Stimulated activated CD4-positive, alpha-beta T cell treated with anti-CD3 and anti-CD28 coated beads, Interleukin-2, amount 100 ng/mL, for 48 hours (primary cell): ENCODE measurements at regions not wholly inside any gene's neighbourhood (a gene's known extent, or its start where the extent isn't known, plus 50 kb on each side); places are given as distances from the start of the nearest gene placed in this dataset.
"Not testable (repeated sequence)": the region's sequence is repeated elsewhere in the genome, so short reads cannot be mapped to it uniquely, and the experiment has no call there.

ENCODE experiments used
- DNase-seq, 2 donors: peaks; one replicate each; pipeline ENCODE4 v3.0.0-alpha.2; 2020

GRCh38 chr9:75463871-75464270, 375.6 kb downstream of the OSTF1 start:
- DNase-seq = no peak

GRCh38 chr9:75464726-75465125, 376.4 kb downstream of the OSTF1 start:
- no peak for DNase-seq

- DNase-seq = no peak
These were observed 378.8 kb downstream of the OSTF1 start for GRCh38 chr9:75467142-75467541.

- DNase-seq = no peak
These were observed 383.3 kb downstream of the OSTF1 start for GRCh38 chr9:75471549-75472114.

- no peak for DNase-seq
These were observed 394.3 kb downstream of the OSTF1 start for GRCh38 chr9:75482566-75482965.

GRCh38 chr9:75483636-75484035, 395.3 kb downstream of the OSTF1 start:
- no peak for DNase-seq

GRCh38 chr9:75487856-75488718, 399.8 kb downstream of the OSTF1 start:
- DNase-seq = no peak

- DNase-seq = no peak
These were observed 400.4 kb downstream of the OSTF1 start for GRCh38 chr9:75488719-75489110.

- DNase-seq = no peak
These were observed 400.1 kb upstream of the PCSK5 start for GRCh38 chr9:75490326-75490725.

- no peak for DNase-seq
These were observed 398.9 kb upstream of the PCSK5 start for GRCh38 chr9:75491533-75491932.

- DNase-seq = no peak
These were observed 390.7 kb upstream of the PCSK5 start for GRCh38 chr9:75499812-75500211.

- DNase-seq = no peak
These were observed 390.0 kb upstream of the PCSK5 start for GRCh38 chr9:75500479-75500878.

GRCh38 chr9:75500940-75501339, 389.5 kb upstream of the PCSK5 start:
- not testable (repeated sequence) for DNase-seq

- no peak for DNase-seq
These were observed 385.8 kb upstream of the PCSK5 start for GRCh38 chr9:75504721-75505120.

- no peak for DNase-seq
These were observed 384.8 kb upstream of the PCSK5 start for GRCh38 chr9:75505654-75506053.

GRCh38 chr9:75529463-75529862, 361.0 kb upstream of the PCSK5 start:
- no peak for DNase-seq

GRCh38 chr9:75531588-75531987, 358.9 kb upstream of the PCSK5 start:
- no peak for DNase-seq

- DNase-seq = no peak
These were observed 358.0 kb upstream of the PCSK5 start for GRCh38 chr9:75532233-75533050.

- no peak for DNase-seq
These were observed 350.9 kb upstream of the PCSK5 start for GRCh38 chr9:75539523-75539922.

GRCh38 chr9:75540185-75540584, 350.3 kb upstream of the PCSK5 start:
- DNase-seq = no peak

GRCh38 chr9:75541734-75542133, 348.7 kb upstream of the PCSK5 start:
- DNase-seq = no peak

GRCh38 chr9:75544815-75545214, 345.7 kb upstream of the PCSK5 start:
- no peak for DNase-seq

GRCh38 chr9:75545287-75545686, 345.2 kb upstream of the PCSK5 start:
- no peak for DNase-seq

- no peak for DNase-seq
These were observed 341.6 kb upstream of the PCSK5 start for GRCh38 chr9:75548871-75549270.
